ENCODE measurements at regions not wholly inside any gene's neighbourhood (a gene's known extent, or its start where the extent isn't known, plus 50 kb on each side); places are given as distances from the start of the nearest gene placed in this dataset.

GRCh38 chr2:9102861-9103662 lies 99.6 kb upstream of the MBOAT2 start:
- H2BK5ac ChIP-seq (ENCODE audit: low read depth, low read length) = 0 out of 2 replicates have a peak overlapping the region, but pooled peaks have one; percentile 4
- peak overlapping the region; percentile 68 to 77 for H3K4me2 ChIP-seq (ENCODE audit: insufficient read depth in 1 of 2, low read depth in 2 of 2, low read length in 2 of 2)
- H3K79me1 ChIP-seq (ENCODE audit: low read depth, low read length) = no peaks in the 10 kb centered on the region; the same call in 1 of the 2 replicates
- H3K14ac ChIP-seq (ENCODE audit: insufficient read length) = no peak overlapping the region
- H4K91ac ChIP-seq (replicated peaks; ENCODE audit: insufficient read length, low read length) = no peak overlapping the region
- no peak overlapping the region for H4K5ac ChIP-seq (ENCODE audit: insufficient read length, low read depth, low read length)
- no peak overlapping the region for H3K4ac ChIP-seq (replicated peaks; ENCODE audit: insufficient read length, low read depth, low read length)
- H3K36me3 ChIP-seq (ENCODE audit: control insufficient read depth in 2 of 4, insufficient read depth in 4 of 4, low read length in 3 of 4) = no peaks in the 10 kb centered on the region
- no peak overlapping the region for H4K8ac ChIP-seq (ENCODE audit: extremely low read depth, insufficient read depth, low read length)
- no peak overlapping the region for H3K56ac ChIP-seq (replicated peaks; ENCODE audit: insufficient read length, low read depth, low read length)
- peaks cover 0 to 20% (median 13%) of the 10 kb centered on the region in 4 experiments; a peak in 5 of 7 replicates for H3K27me3 ChIP-seq (replicated peaks in 1 of 4; ENCODE audit: control insufficient read depth in 3 of 4, extremely low read depth in 1 of 4, insufficient read depth in 3 of 4, low read length in 3 of 4)
- no peak overlapping the region for H3K27ac ChIP-seq (ENCODE audit: low read depth, low read length)
- H3K4me3 ChIP-seq (ENCODE audit: extremely low read depth in 1 of 4, insufficient read depth in 2 of 4, low read depth in 3 of 4, low read length in 4 of 4) = peak overlapping the region in 3 of 4 experiments; percentile 11 to 47 (median 29); a peak in 6 of 8 replicates
- H4K20me1 ChIP-seq (replicated peaks in 1 of 2; ENCODE audit: control insufficient read depth in 1 of 2, insufficient read depth in 2 of 2, low read length in 2 of 2) = no peaks in the 10 kb centered on the region
- H2BK20ac ChIP-seq (ENCODE audit: low read length) = peak overlapping the region; percentile 36; the same call in 1 of the 2 replicates
- peak overlapping the region; percentile 43 for H3K18ac ChIP-seq (ENCODE audit: extremely low read depth, low read length)
- H3K9ac ChIP-seq (replicated peaks in 1 of 4; ENCODE audit: extremely low read depth in 1 of 4, low read depth in 3 of 4, low read length in 3 of 4) = peak overlapping the region in 1 of 4 experiments; percentile 22; a peak in 2 of 7 replicates
- peak in 1 of 2 experiments; percentile 60 for DNase-seq (ENCODE audit: low read depth in 1 of 2, low spot score in 2 of 2)
- WGBS, 2 experiments (ENCODE audit: extremely low coverage in 1 of 2, insufficient coverage in 1 of 2, insufficient read length in 1 of 2, insufficient replicate concordance in 2 of 2, low coverage in 1 of 2, low lambda C conversion rate in 2 of 2, missing lambda C conversion rate in 1 of 2) = 17% methylated on average over 18 of the region's 21 CpGs; no CpG with 5 or more reads in 1 of the 2 experiments
- no peak for FAIRE-seq
- no peaks in the 10 kb centered on the region for H3K9me3 ChIP-seq (ENCODE audit: insufficient read depth in 2 of 2, low read depth in 1 of 2, low read length in 1 of 2)
- H3K23me2 ChIP-seq (ENCODE audit: low read depth, low read length) = no peaks in the 10 kb centered on the region; the same call in 1 of the 2 replicates
- H2BK12ac ChIP-seq (ENCODE audit: low read depth, low read length) = peak overlapping the region; percentile 69; the same call in 1 of the 2 replicates
- no peak overlapping the region for H2BK120ac ChIP-seq (replicated peaks; ENCODE audit: low read depth, low read length)
- H2BK15ac ChIP-seq (ENCODE audit: low read length) = no peak overlapping the region
- H2AFZ ChIP-seq (ENCODE audit: low read length) = peak overlapping the region; percentile 53; the same call in 1 of the 2 replicates
- peaks cover 0 to 18% (median 11%) of the 10 kb centered on the region in 4 experiments; a peak in 6 of 7 replicates for H3K4me1 ChIP-seq (replicated peaks in 1 of 4; ENCODE audit: control insufficient read depth in 3 of 4, insufficient read depth in 4 of 4, low read length in 3 of 4)
- ChIA-PET POLR2A (ENCODE audit: partially characterized antibody) (interaction anchor here (0.6 to 1.4 kb wide), 2 partner anchors 10 to 22 kb away, joined by 3 read pairs; no protein-coding TSS in a partner anchor), CTCF (ENCODE audit: partially characterized antibody) (interaction anchor here (0.6 to 2.8 kb wide), 7 partner anchors 10 to 908 kb away, joined by 3 to 12 read pairs (median 4); no protein-coding TSS in a partner anchor)
- no peaks in the 10 kb centered on the region for H3K79me2 ChIP-seq (ENCODE audit: control insufficient read depth in 1 of 2, insufficient read depth in 2 of 2, low read length in 2 of 2)
- H3K23ac ChIP-seq (ENCODE audit: insufficient read length) = no peak overlapping the region
- H2AK5ac ChIP-seq (ENCODE audit: low read depth, low read length) = no peak overlapping the region
- TF ChIP-seq SIX5 (IDR thresholded peaks at IDR 0.05; ENCODE audit: low read depth, low read length) (peak; percentile 32), MAX (IDR thresholded peaks at IDR 0.05) (peak; percentile 82), YY1 (IDR thresholded peaks at IDR 0.05; ENCODE audit: low read depth, low read length) (no peak), RBBP5 (IDR thresholded peaks at IDR 0.05; ENCODE audit: borderline replicate concordance, low read depth, low read length) (peak; percentile 58; the same call in 1 of the 2 replicates), RNF2 (IDR thresholded peaks at IDR 0.05; ENCODE audit: borderline replicate concordance, low read depth, low read length, missing control alignments, poor library complexity, severe bottlenecking) (no peak), E2F6 (IDR thresholded peaks at IDR 0.05) (peak; percentile 92), KDM4A (IDR thresholded peaks at IDR 0.05; ENCODE audit: low read depth, low read length, severe bottlenecking) (peak; percentile 52), ASH2L (IDR thresholded peaks at IDR 0.05; ENCODE audit: low read length) (peak; percentile 50), SIN3A (conservative IDR thresholded peaks at IDR 0.05 in 1 of 2, IDR thresholded peaks at IDR 0.05 in 1 of 2; ENCODE audit: low read depth in 1 of 2, low read length in 2 of 2) (peak in 1 of 2 experiments; percentile 47; a peak in 1 of 4 replicates)

All from H1 (cell line).